C4-2B (cell line): ENCODE measurements at regions not wholly inside any gene's neighbourhood (a gene's known extent, or its start where the extent isn't known, plus 50 kb on each side); places are given as distances from the start of the nearest gene placed in this dataset.

Experiments used
- ZFX ChIP-seq: fragments of 450-650 bp; IDR thresholded peaks from 2 replicates; pipeline ENCODE4 v1.6.1; 2017
- TF ChIP-seq, protein P1 (sequence below): fragments of 450-650 bp; conservative IDR thresholded peaks from 2 replicates; pipeline ENCODE4 v1.5.1; 2017; ENCODE audit warnings: mild to moderate bottlenecking

DNA sequence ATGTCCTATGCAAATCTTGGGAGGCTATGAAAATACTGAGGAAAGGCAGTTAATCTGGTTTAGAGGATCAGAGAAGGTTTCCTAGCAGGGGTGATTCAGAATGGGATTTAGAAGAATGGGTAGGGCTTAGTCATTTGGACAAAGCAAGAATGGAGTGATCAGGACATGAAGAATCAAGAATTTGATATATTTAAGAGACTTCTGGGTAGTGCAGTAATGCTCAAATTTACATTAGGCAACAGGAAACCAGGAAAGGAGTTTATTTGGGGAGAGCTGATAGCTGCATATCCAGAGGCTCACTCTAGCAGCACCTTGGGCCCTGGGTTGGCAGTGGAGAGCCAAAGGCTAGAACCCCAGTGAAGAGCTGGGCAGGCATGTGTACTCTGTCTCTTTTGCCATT is 78.9 kb upstream of the PAPPA start:
- TF ChIP-seq, protein P1, sequence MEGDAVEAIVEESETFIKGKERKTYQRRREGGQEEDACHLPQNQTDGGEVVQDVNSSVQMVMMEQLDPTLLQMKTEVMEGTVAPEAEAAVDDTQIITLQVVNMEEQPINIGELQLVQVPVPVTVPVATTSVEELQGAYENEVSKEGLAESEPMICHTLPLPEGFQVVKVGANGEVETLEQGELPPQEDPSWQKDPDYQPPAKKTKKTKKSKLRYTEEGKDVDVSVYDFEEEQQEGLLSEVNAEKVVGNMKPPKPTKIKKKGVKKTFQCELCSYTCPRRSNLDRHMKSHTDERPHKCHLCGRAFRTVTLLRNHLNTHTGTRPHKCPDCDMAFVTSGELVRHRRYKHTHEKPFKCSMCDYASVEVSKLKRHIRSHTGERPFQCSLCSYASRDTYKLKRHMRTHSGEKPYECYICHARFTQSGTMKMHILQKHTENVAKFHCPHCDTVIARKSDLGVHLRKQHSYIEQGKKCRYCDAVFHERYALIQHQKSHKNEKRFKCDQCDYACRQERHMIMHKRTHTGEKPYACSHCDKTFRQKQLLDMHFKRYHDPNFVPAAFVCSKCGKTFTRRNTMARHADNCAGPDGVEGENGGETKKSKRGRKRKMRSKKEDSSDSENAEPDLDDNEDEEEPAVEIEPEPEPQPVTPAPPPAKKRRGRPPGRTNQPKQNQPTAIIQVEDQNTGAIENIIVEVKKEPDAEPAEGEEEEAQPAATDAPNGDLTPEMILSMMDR = no peak
- no peak for TF ChIP-seq ZFX
